ENCODE measurements at regions not wholly inside any gene's neighbourhood (a gene's known extent, or its start where the extent isn't known, plus 50 kb on each side); places are given as distances from the start of the nearest gene placed in this dataset.

DNA sequence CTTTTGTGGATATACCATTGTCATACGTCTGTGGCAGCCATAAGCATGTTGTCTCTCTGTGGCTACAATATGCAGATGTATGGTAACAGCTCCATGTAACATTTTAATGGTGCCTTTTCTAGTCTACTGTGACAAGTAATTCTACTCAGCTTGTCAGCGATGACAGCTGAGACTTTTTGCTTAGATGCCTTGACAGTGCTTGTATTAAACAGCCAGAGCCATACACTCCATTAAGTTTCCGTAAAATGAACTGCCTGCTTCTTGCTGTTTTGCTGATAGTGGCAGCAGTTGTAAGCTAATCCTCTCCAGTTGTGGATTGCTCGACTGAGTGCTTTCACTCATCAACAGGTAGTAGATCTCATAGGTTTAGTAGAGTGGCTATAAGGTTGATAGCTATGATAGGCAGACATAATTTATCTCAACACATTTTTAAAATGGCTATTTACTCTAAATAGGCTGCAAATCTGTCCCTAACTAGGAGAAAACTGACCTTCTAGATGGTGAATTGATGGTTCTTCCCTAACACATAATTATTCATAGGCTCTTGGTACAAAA is 260.2 kb upstream of the NAALADL2 start:
- ChIA-PET CTCF (ENCODE audit: unreplicated experiment) (no interaction called here), POLR2A (interaction anchor here (1.1 kb wide), 1 partner anchor 9 kb away, joined by 3 read pairs; no protein-coding TSS in a partner anchor)
- H3K9me2 ChIP-seq (ENCODE audit: insufficient read depth, low read length): no peaks in the 10 kb centered on the region
- no peaks in the 10 kb centered on the region for H3K9me3 ChIP-seq (ENCODE audit: low read length)
- no peaks in the 10 kb centered on the region for H4K20me1 ChIP-seq (ENCODE audit: insufficient read depth, low read length)
- no peak overlapping the region for H3K4me3 ChIP-seq (ENCODE audit: low read depth, low read length, poor library complexity, severe bottlenecking)
- TF ChIP-seq, protein P1, sequence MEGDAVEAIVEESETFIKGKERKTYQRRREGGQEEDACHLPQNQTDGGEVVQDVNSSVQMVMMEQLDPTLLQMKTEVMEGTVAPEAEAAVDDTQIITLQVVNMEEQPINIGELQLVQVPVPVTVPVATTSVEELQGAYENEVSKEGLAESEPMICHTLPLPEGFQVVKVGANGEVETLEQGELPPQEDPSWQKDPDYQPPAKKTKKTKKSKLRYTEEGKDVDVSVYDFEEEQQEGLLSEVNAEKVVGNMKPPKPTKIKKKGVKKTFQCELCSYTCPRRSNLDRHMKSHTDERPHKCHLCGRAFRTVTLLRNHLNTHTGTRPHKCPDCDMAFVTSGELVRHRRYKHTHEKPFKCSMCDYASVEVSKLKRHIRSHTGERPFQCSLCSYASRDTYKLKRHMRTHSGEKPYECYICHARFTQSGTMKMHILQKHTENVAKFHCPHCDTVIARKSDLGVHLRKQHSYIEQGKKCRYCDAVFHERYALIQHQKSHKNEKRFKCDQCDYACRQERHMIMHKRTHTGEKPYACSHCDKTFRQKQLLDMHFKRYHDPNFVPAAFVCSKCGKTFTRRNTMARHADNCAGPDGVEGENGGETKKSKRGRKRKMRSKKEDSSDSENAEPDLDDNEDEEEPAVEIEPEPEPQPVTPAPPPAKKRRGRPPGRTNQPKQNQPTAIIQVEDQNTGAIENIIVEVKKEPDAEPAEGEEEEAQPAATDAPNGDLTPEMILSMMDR (conservative IDR thresholded peaks at IDR 0.05; ENCODE audit: low read length): no peak
- TF ChIP-seq EZH2phosphoT487 (IDR thresholded peaks at IDR 0.05; ENCODE audit: borderline replicate concordance, low read depth, low read length): no peak
- H3K36me3 ChIP-seq (ENCODE audit: insufficient read depth, low read length): no peaks in the 10 kb centered on the region
- no peaks in the 10 kb centered on the region for H3K79me2 ChIP-seq (ENCODE audit: insufficient read depth, low read depth, low read length)
- H3K4me2 ChIP-seq (ENCODE audit: low read length): no peak overlapping the region
- no peak overlapping the region for H3K27ac ChIP-seq (ENCODE audit: low read depth, low read length, poor library complexity, severe bottlenecking)
- intact Hi-C loops (cut with micrococcal nuclease; ENCODE audit: unreplicated experiment): no loop called here
- H2AFZ ChIP-seq (ENCODE audit: low read length): no peak overlapping the region
- no peak for DNase-seq (ENCODE audit: low spot score)
- H3K4me1 ChIP-seq (ENCODE audit: insufficient read depth, low read length, poor library complexity, severe bottlenecking): no peaks in the 10 kb centered on the region
- no TSS peak for BruUV-seq (replicated peaks)

GRCh38 chr3:174613173-174613572 is 246.0 kb upstream of the NAALADL2 start:
- no peak for DNase-seq (ENCODE audit: low spot score)
- Histone ChIP-seq H3K79me2 (ENCODE audit: insufficient read depth, low read depth, low read length) (no peaks in the 10 kb centered on the region), H3K9me2 (ENCODE audit: insufficient read depth, low read length) (no peaks in the 10 kb centered on the region), H2AFZ (ENCODE audit: low read length) (no peak overlapping the region), H3K4me3 (ENCODE audit: low read depth, low read length, poor library complexity, severe bottlenecking) (no peak overlapping the region), H3K9me3 (ENCODE audit: low read length) (no peaks in the 10 kb centered on the region), H3K36me3 (ENCODE audit: insufficient read depth, low read length) (no peaks in the 10 kb centered on the region), H3K4me2 (ENCODE audit: low read length) (no peak overlapping the region), H4K20me1 (ENCODE audit: insufficient read depth, low read length) (no peaks in the 10 kb centered on the region), H3K4me1 (ENCODE audit: insufficient read depth, low read length, poor library complexity, severe bottlenecking) (no peaks in the 10 kb centered on the region), H3K27ac (ENCODE audit: low read depth, low read length, poor library complexity, severe bottlenecking) (no peak overlapping the region)
- CTCF ChIA-PET (ENCODE audit: unreplicated experiment): no interaction called here
- POLR2A ChIA-PET: interaction anchor here (0.6 to 1.2 kb wide), 2 partner anchors 19 to 36 kb away, joined by 3 to 4 read pairs; no protein-coding TSS in a partner anchor
- BruUV-seq (replicated peaks): no TSS peak
- TF ChIP-seq EZH2phosphoT487 (IDR thresholded peaks at IDR 0.05; ENCODE audit: borderline replicate concordance, low read depth, low read length): no peak
- TF ChIP-seq, protein P1 (conservative IDR thresholded peaks at IDR 0.05; ENCODE audit: low read length): no peak
- intact Hi-C loops (cut with micrococcal nuclease; ENCODE audit: unreplicated experiment): no loop called here

DNA sequence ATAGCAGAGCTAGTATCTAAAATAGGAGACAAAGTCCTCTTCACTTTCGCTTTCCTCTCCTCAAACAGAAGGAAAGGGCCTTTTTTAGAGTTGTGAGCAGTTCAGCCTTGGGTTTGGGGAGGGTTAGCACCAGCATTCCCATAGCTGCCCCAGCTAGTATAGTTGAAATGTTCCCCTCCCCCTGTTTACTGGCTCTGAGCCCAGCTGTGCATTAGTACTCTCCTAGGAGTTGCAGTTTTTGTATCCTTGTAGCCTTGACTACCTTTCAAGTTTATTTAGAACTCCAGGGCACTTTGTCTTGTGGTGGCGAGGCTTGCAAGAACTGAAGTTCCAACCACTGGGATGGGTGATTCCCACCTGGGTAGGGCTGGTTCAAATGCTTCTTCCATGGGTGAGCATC is 245.1 kb upstream of the NAALADL2 start:
- TF ChIP-seq, protein P1 (conservative IDR thresholded peaks at IDR 0.05; ENCODE audit: low read length): no peak
- TF ChIP-seq EZH2phosphoT487 (IDR thresholded peaks at IDR 0.05; ENCODE audit: borderline replicate concordance, low read depth, low read length): no peak
- Histone ChIP-seq H3K79me2 (ENCODE audit: insufficient read depth, low read depth, low read length) (no peaks in the 10 kb centered on the region), H2AFZ (ENCODE audit: low read length) (no peak overlapping the region), H3K36me3 (ENCODE audit: insufficient read depth, low read length) (no peaks in the 10 kb centered on the region), H3K9me2 (ENCODE audit: insufficient read depth, low read length) (no peaks in the 10 kb centered on the region), H3K4me2 (ENCODE audit: low read length) (no peak overlapping the region), H3K4me1 (ENCODE audit: insufficient read depth, low read length, poor library complexity, severe bottlenecking) (no peaks in the 10 kb centered on the region), H3K27ac (ENCODE audit: low read depth, low read length, poor library complexity, severe bottlenecking) (no peak overlapping the region), H4K20me1 (ENCODE audit: insufficient read depth, low read length) (no peaks in the 10 kb centered on the region), H3K9me3 (ENCODE audit: low read length) (no peaks in the 10 kb centered on the region), H3K4me3 (ENCODE audit: low read depth, low read length, poor library complexity, severe bottlenecking) (no peak overlapping the region)
- ChIA-PET POLR2A (interaction anchor here (1.2 kb wide), 1 partner anchor 35 kb away, joined by 3 read pairs; no protein-coding TSS in a partner anchor), CTCF (ENCODE audit: unreplicated experiment) (no interaction called here)
- DNase-seq (ENCODE audit: low spot score): no peak
- no TSS peak for BruUV-seq (replicated peaks)
- intact Hi-C loops (cut with micrococcal nuclease; ENCODE audit: unreplicated experiment): no loop called here
